CD8-positive, alpha-beta memory T cell (primary cell): ENCODE measurements at regions not wholly inside any gene's neighbourhood (a gene's known extent, or its start where the extent isn't known, plus 50 kb on each side); places are given as distances from the start of the nearest gene placed in this dataset.
"Not testable (repeated sequence)": the region's sequence is repeated elsewhere in the genome, so short reads cannot be mapped to it uniquely, and the experiment has no call there.

Experiments used
- CTCF ChIA-PET: fragments of 350-600 bp; sonication (Branson Sonifier 250); formaldehyde crosslinking; loops from one replicate; lab custom pipeline; 2021; ENCODE audit warnings: antibody characterized with exemption; lab: Charles Lee
- POLR2A ChIA-PET: fragments of 350-600 bp; sonication (Branson Sonifier 250); formaldehyde crosslinking; loops from one replicate; lab custom pipeline; 2021; ENCODE audit warnings: antibody characterized with exemption; lab: Charles Lee
- DNase-seq, 5 donors: peaks; one replicate each; pipeline versions ENCODE4 v3.0.0 to v3.0.0-alpha.2; 2020 to 2022; ENCODE audit warnings: mixed read lengths in 1 of 5
- H3K27ac ChIP-seq: one replicate; pipeline ENCODE4 v1.7.0; 2013; ENCODE audit warnings: low read depth, mild to moderate bottlenecking, low read length, moderate library complexity
- H3K27me3 ChIP-seq: 2 replicates; pipeline ENCODE4 v1.7.0; 2013; ENCODE audit warnings: low read length, mild to moderate bottlenecking; ENCODE audit not compliant: insufficient read depth, poor library complexity, severe bottlenecking
- H3K36me3 ChIP-seq: 2 replicates; pipeline ENCODE4 v1.7.0; 2013; ENCODE audit warnings: mild to moderate bottlenecking, low read length, moderate library complexity; ENCODE audit not compliant: insufficient read depth
- H3K4me1 ChIP-seq: 2 replicates; pipeline ENCODE4 v1.7.0; 2013; ENCODE audit warnings: mild to moderate bottlenecking, low read length, moderate library complexity; ENCODE audit not compliant: insufficient read depth
- H3K4me3 ChIP-seq: 2 replicates; pipeline ENCODE4 v1.7.0; 2013; ENCODE audit warnings: mild to moderate bottlenecking, low read length
- H3K9me3 ChIP-seq: 2 replicates; pipeline ENCODE4 v1.7.0; 2013; ENCODE audit warnings: mild to moderate bottlenecking, low read length
- H3K27ac Mint-ChIP-seq, 8 donors: one replicate each; pipeline ENCODE4 v1.8.0; 2020 to 2021; ENCODE audit warnings: mixed read lengths in 8 of 8, mild to moderate bottlenecking in 6 of 8, inconsistent platforms in 3 of 8, moderate library complexity in 3 of 8
- H3K27me3 Mint-ChIP-seq, 2 donors: one replicate each; pipeline ENCODE4 v1.8.0; 2020 to 2021; ENCODE audit warnings: mixed read lengths in 2 of 2, mild to moderate bottlenecking in 1 of 2, moderate library complexity in 1 of 2
- H3K36me3 Mint-ChIP-seq, 3 donors: one replicate each; pipeline ENCODE4 v1.8.0; 2020 to 2021; ENCODE audit warnings: mixed read lengths in 3 of 3, inconsistent platforms in 1 of 3, mild to moderate bottlenecking in 1 of 3
- H3K4me1 Mint-ChIP-seq, 3 donors: one replicate each; pipeline ENCODE4 v1.8.0; 2020 to 2021; ENCODE audit warnings: mixed read lengths in 3 of 3, inconsistent platforms in 1 of 3, mild to moderate bottlenecking in 1 of 3
- H3K4me3 Mint-ChIP-seq, 7 donors: one replicate each; pipeline ENCODE4 v1.8.0; 2020 to 2021; ENCODE audit warnings: mixed read lengths in 7 of 7, mild to moderate bottlenecking in 6 of 7, moderate library complexity in 4 of 7, inconsistent platforms in 2 of 7
- H3K9me3 Mint-ChIP-seq, 5 donors: one replicate each; pipeline ENCODE4 v1.8.0; 2020 to 2022; ENCODE audit warnings: mixed read lengths in 5 of 5, mild to moderate bottlenecking in 3 of 5, moderate library complexity in 2 of 5, inconsistent platforms in 1 of 5

DNA sequence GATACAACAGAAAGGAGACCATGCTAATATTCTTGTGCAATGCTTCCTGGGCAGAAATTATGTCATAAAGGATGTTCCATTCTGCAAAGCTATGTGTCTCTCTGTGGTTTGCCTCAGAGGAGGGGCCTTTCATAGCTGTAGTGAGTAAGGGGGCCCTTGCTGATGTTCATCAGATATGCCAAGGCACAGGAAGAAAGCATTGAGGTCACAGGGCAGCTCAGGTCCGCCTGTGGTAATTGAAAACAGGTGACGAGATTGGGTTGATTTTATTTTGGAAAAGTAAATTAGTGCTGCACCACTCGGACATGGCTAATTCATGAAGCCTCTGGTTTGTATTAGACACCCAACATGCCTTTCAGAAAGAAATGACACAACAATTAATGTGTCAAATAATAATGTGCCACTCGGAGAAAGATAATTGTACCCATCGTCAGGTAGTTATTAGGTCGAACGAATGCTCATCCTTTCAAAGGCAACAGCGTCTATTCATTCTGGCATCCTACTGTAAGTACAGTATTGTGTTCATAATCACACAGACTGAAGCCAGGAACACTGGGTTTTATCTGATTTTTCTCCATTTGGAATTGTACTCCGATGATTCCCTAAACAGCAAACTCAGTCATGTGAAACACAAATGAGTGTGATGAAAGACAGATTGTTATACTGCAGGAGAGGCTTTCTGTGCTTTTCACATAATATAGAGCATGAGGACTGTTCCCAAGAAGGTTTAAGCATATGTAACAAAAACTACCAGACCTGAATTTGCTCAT is 421.6 kb upstream of the KLF12 start:
- Mint-ChIP-seq H3K9me3 (no peaks in the 10 kb centered on the region), H3K27ac (no peak overlapping the region), H3K36me3 (no peaks in the 10 kb centered on the region), H3K27me3 (peaks cover 0 to 4% of the 10 kb centered on the region in 2 donors), H3K4me1 (peaks cover 2 to 3% (median 3%) of the 10 kb centered on the region in 3 donors), H3K4me3 (no peak overlapping the region)
- ChIA-PET CTCF (no interaction called here), POLR2A (no interaction called here)
- no peak overlapping the region for H3K4me3 ChIP-seq
- H3K36me3 ChIP-seq = no peaks in the 10 kb centered on the region
- H3K27me3 ChIP-seq = no peaks in the 10 kb centered on the region
- no peaks in the 10 kb centered on the region for H3K4me1 ChIP-seq
- H3K9me3 ChIP-seq = no peaks in the 10 kb centered on the region
- DNase-seq = no peak
- H3K27ac ChIP-seq = no peak overlapping the region

DNA sequence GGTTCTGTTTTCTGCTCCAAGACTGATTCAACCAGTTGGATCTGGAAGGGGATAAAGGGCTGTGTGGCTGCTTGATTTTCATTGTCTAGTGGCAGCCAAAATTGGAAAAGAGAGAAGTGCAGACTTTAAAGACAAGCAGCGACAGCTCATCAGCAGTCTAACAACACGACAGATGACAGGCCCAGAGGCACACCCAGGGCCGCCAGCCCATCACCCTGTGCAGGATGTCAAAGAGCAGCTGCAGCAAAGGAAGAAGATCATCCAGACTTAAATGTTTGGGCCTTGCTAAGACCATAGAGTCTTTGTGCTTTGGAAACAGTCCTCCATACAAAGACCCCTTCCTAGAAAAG is 421.0 kb upstream of the KLF12 start:
- H3K4me1 Mint-ChIP-seq = peaks cover 5 to 8% (median 7%) of the 10 kb centered on the region in 3 donors
- H3K4me1 ChIP-seq = peaks cover 2% of the 10 kb centered on the region
- no peak overlapping the region for H3K4me3 ChIP-seq
- H3K36me3 Mint-ChIP-seq = no peaks in the 10 kb centered on the region
- no peak for DNase-seq
- H3K27ac Mint-ChIP-seq = no peak overlapping the region
- no peaks in the 10 kb centered on the region for H3K27me3 ChIP-seq
- ChIA-PET POLR2A (no interaction called here), CTCF (no interaction called here)
- H3K36me3 ChIP-seq = no peaks in the 10 kb centered on the region
- no peaks in the 10 kb centered on the region for H3K9me3 ChIP-seq
- no peak overlapping the region for H3K4me3 Mint-ChIP-seq
- no peak overlapping the region for H3K27ac ChIP-seq
- H3K9me3 Mint-ChIP-seq = no peaks in the 10 kb centered on the region
- peaks cover 0 to 4% of the 10 kb centered on the region in 2 donors for H3K27me3 Mint-ChIP-seq

DNA sequence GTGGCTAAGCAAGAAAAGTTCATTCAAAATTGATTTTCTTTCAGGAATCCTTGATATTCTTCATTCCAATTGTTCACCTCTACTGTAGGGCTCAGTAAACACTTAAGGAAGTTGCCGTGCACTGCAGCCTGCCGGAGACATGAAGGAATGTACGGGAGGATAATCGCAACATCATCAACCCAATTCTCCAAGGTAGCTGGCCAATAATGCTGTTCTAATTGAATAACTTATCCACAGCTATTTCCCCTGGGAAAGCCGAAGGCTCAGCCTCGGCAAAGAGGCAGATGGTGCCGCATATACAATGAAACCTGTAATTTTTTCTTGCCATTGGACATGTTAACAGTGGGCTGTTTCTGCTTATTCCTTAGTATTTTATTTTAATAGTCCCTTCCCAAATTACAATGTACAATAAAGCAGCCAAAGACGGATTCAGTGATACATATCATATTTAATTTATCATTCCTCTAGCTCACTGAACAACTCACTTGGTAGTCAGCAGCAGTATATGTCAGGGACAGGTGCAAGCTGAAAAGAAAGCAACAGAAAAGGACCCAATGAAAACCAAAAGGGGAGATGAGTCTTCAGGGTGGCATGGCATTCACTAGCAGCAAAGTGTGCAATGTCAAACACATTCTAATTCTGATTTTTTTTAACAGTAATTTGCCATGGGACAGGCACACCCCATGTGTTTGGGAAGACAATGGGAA is 420.5 kb upstream of the KLF12 start:
- Mint-ChIP-seq H3K9me3 (no peaks in the 10 kb centered on the region), H3K4me3 (no peak overlapping the region), H3K27ac (peak overlapping the region in 1 of 8 donors; percentile 51), H3K4me1 (peaks cover 10 to 13% (median 12%) of the 10 kb centered on the region in 3 donors), H3K27me3 (peaks cover 0 to 4% of the 10 kb centered on the region in 2 donors), H3K36me3 (no peaks in the 10 kb centered on the region)
- no peak overlapping the region for H3K4me3 ChIP-seq
- ChIA-PET CTCF (no interaction called here), POLR2A (no interaction called here)
- no peaks in the 10 kb centered on the region for H3K9me3 ChIP-seq
- no peaks in the 10 kb centered on the region for H3K36me3 ChIP-seq
- no peak overlapping the region for H3K27ac ChIP-seq
- no peak for DNase-seq
- H3K27me3 ChIP-seq = no peaks in the 10 kb centered on the region
- peaks cover 7% of the 10 kb centered on the region for H3K4me1 ChIP-seq

DNA sequence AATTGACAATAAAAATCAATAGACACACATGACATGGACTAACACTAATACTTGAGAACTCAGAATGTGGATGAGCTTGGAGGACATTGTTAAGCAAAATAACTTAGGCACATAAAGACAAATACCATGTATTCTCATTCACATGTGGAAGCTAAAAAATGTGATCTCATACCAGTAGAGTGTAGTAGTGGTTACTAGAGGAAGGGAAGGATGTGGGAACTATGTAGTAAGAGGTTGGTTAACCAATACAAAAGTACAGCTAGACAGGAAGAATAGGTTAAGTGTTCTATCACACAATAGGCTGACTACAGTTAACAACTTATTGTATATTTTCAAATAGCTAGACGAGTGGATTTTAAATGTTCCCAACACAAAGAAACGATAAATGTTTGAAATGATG is 415.8 kb upstream of the KLF12 start:
- H3K27me3 ChIP-seq = no peaks in the 10 kb centered on the region
- Mint-ChIP-seq H3K36me3 (no peaks in the 10 kb centered on the region), H3K27ac (no peak overlapping the region), H3K27me3 (peaks cover 0 to 5% of the 10 kb centered on the region in 2 donors), H3K4me3 (no peak overlapping the region), H3K9me3 (no peaks in the 10 kb centered on the region), H3K4me1 (peaks cover 11 to 17% (median 16%) of the 10 kb centered on the region in 3 donors)
- H3K36me3 ChIP-seq = no peaks in the 10 kb centered on the region
- DNase-seq = peak in 2 of 5 donors; percentile 26 to 29
- POLR2A ChIA-PET = no interaction called here
- CTCF ChIA-PET = interaction anchor here (0.6 to 1.2 kb wide), 2 partner anchors 263 to 1016 kb away, joined by 3 read pairs; no protein-coding TSS in a partner anchor
- H3K27ac ChIP-seq = no peak overlapping the region
- H3K9me3 ChIP-seq = no peaks in the 10 kb centered on the region
- no peak overlapping the region for H3K4me3 ChIP-seq
- H3K4me1 ChIP-seq = peaks cover 11% of the 10 kb centered on the region

DNA sequence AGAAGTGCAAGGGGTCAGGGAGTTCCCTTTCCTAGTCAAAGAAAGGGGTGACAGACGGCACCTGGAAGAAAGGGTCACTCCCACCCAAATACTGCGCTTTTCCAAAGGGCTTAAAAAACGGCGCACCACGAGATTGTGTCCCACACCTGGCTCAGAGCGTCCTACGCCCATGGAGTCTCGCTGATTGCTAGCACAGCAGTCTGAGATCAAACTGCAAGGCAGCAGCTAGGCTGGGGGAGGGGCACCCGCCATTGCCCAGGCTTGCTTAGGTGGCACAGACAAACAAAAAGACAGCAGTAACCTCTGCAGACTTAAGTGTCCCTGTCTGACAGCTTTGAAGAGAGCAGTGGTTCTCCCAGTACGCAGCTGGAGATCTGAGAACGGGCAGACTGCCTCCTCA is 402.4 kb upstream of the KLF12 start:
- H3K9me3 ChIP-seq, H3K9me3 Mint-ChIP-seq, H3K4me1 Mint-ChIP-seq, H3K4me1 ChIP-seq, H3K4me3 Mint-ChIP-seq, H3K27ac Mint-ChIP-seq, POLR2A ChIA-PET, H3K36me3 ChIP-seq, H3K36me3 Mint-ChIP-seq, H3K4me3 ChIP-seq, H3K27me3 ChIP-seq, CTCF ChIA-PET, DNase-seq, H3K27ac ChIP-seq: not testable (repeated sequence)
- H3K27me3 Mint-ChIP-seq = peaks cover 0 to 12% of the 10 kb centered on the region in 2 donors

DNA sequence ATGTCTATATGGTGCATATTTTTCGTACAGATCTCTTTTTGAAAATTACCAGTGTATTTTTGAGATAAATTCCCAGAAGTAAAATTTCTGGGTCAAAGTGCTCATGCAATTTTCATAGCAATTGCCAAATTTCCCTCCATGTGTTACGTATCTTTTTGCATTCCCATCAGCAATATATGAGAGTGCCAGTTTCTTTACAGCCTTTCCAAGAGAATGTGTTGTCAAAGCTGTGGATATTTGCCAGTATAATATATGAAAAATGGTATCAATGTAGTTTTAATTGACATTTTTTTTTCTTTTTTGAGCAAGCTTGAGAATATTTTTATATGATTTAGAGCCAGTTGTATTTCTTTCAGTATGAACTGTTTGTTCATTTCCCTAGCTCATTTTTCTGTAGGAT is 399.0 kb upstream of the KLF12 start:
- H3K27ac ChIP-seq = no peak overlapping the region
- H3K4me1 ChIP-seq = no peaks in the 10 kb centered on the region
- H3K36me3 ChIP-seq = no peaks in the 10 kb centered on the region
- no peaks in the 10 kb centered on the region for H3K27me3 ChIP-seq
- Mint-ChIP-seq H3K4me1 (no peaks in the 10 kb centered on the region), H3K27me3 (peaks cover 4 to 13% of the 10 kb centered on the region in 2 donors), H3K4me3 (no peak overlapping the region), H3K27ac (no peak overlapping the region), H3K9me3 (peaks cover 0 to 2% (median 0%) of the 10 kb centered on the region in 5 donors), H3K36me3 (no peaks in the 10 kb centered on the region)
- DNase-seq = no peak
- H3K4me3 ChIP-seq = no peak overlapping the region
- CTCF ChIA-PET = no interaction called here
- POLR2A ChIA-PET = no interaction called here
- no peaks in the 10 kb centered on the region for H3K9me3 ChIP-seq

DNA sequence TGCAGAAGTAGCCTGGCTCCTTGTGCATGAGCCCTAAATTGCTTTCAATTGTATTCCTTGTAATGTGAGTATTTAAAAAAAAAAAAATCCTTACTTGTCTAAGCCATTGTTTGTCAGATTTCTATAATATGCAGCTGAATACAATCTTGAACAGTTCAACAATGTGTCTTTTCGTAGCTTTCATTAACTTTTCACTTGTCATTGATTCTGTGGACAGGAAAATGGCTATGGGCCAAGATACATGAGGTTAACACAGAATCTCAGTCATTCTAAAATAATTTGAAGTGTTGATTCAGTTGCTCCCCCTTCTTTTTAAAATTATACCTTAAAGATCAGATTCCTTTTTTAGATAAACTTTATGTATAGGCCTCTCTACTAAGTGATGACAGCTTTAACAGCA is 395.8 kb upstream of the KLF12 start:
- peaks cover 0 to 5% (median 0%) of the 10 kb centered on the region in 3 donors for H3K36me3 Mint-ChIP-seq
- DNase-seq = no peak
- CTCF ChIA-PET = no interaction called here
- no peaks in the 10 kb centered on the region for H3K4me1 Mint-ChIP-seq
- POLR2A ChIA-PET = no interaction called here
- Histone ChIP-seq H3K9me3 (no peaks in the 10 kb centered on the region), H3K27ac (no peak overlapping the region), H3K4me1 (no peaks in the 10 kb centered on the region), H3K4me3 (no peak overlapping the region), H3K36me3 (no peaks in the 10 kb centered on the region), H3K27me3 (no peaks in the 10 kb centered on the region)
- no peak overlapping the region for H3K27ac Mint-ChIP-seq
- peaks cover 0 to 2% (median 0%) of the 10 kb centered on the region in 5 donors for H3K9me3 Mint-ChIP-seq
- H3K27me3 Mint-ChIP-seq = peaks cover 6 to 12% of the 10 kb centered on the region in 2 donors
- H3K4me3 Mint-ChIP-seq = no peak overlapping the region

DNA sequence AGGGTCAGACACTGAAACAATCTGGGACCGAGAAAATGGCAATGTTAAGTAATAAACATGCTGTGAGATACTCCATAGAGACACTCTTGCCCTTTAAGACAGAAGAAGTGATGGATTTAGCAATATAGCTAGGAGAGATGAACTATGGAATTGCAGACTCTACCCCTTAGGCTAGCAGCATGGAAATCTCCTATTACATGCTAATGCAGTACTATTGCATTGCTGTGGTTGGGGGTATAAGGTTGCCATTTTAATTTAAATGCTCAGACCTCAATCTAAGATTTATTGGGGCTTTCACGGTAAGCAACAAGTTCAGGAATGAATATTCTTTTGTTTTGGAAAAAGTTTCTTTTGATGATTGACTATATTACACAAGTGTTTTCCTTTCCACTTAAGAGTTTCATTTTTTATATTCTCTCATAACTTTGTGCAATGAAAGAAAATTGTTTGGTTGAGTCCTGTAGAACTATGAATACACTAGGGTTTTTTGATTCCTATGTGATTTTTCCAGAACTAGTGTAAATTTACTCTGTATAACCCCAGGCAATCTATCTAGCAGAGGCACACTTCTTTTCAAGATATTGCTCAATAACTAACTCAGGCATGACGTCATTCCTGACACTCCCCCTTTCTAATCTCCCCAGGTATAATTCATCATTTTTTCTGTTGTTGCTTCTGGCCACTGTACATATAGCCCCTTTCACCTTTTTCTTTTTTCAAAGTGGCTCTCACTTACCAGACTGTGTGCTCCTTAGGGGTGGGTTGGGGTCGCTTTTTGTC is 394.7 kb upstream of the KLF12 start:
- Histone ChIP-seq H3K27ac (no peak overlapping the region), H3K4me3 (no peak overlapping the region), H3K4me1 (no peaks in the 10 kb centered on the region), H3K27me3 (no peaks in the 10 kb centered on the region), H3K36me3 (no peaks in the 10 kb centered on the region), H3K9me3 (no peaks in the 10 kb centered on the region)
- DNase-seq = no peak
- H3K4me3 Mint-ChIP-seq = no peak overlapping the region
- POLR2A ChIA-PET = no interaction called here
- peaks cover 6 to 10% of the 10 kb centered on the region in 2 donors for H3K27me3 Mint-ChIP-seq
- H3K9me3 Mint-ChIP-seq = peaks cover 0 to 2% (median 0%) of the 10 kb centered on the region in 5 donors
- H3K36me3 Mint-ChIP-seq = peaks cover 0 to 5% (median 0%) of the 10 kb centered on the region in 3 donors
- no peaks in the 10 kb centered on the region for H3K4me1 Mint-ChIP-seq
- no peak overlapping the region for H3K27ac Mint-ChIP-seq
- CTCF ChIA-PET = no interaction called here
